Head of caudate nucleus (tissue), 42 donors: ENCODE measurements at regions not wholly inside any gene's neighbourhood (a gene's known extent, or its start where the extent isn't known, plus 50 kb on each side); places are given as distances from the start of the nearest gene placed in this dataset.

Experiments
- DNase-seq, 42 donors: peaks; one replicate each; pipeline versions ENCODE4 v3.0.0 to v3.0.0-alpha.2; 2020 to 2021; ENCODE audit warnings: mixed read lengths in 7 of 42
- intact Hi-C: fragments of 100-400 bp; cut with DNase I; formaldehyde crosslinking; loops from one replicate; pipeline ENCODE4 v1.15.0; 2022

- intact Hi-C loops: no loop called here
- peak in 1 of 42 donors; percentile 7 for DNase-seq
Observed at GRCh38 chr3:194007592-194008337, 128.2 kb upstream of the HES1 start.

DNA sequence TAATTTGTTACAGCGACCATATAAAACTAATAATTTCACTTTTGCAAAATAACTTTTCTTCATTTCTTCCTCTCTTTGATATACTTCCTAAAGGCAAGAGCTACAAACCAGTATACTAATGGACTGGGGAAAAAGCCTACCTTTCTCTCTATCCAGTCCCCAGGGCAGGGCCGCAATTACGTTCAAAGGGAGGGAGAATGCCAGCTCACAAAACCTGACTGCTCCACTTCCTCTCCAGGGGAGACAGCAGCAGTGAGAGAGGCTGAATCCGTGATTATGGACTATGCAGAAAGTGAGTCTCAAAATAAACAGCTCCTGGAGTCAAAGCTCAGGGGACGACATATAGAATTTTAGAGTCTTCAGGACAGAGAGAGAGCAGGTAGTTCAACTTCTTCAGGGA is 126.9 kb upstream of the HES1 start:
- no peak for DNase-seq
- intact Hi-C loops: no loop called here

- intact Hi-C loops: no loop called here
- no peak for DNase-seq
Observed at GRCh38 chr3:194009892-194010533, 125.9 kb upstream of the HES1 start.

GRCh38 chr3:194011807-194012206 is 124.1 kb upstream of the HES1 start:
- intact Hi-C loops: no loop called here
- no peak for DNase-seq

GRCh38 chr3:194013928-194014327 is 122.0 kb upstream of the HES1 start:
- intact Hi-C loops: no loop called here

DNA sequence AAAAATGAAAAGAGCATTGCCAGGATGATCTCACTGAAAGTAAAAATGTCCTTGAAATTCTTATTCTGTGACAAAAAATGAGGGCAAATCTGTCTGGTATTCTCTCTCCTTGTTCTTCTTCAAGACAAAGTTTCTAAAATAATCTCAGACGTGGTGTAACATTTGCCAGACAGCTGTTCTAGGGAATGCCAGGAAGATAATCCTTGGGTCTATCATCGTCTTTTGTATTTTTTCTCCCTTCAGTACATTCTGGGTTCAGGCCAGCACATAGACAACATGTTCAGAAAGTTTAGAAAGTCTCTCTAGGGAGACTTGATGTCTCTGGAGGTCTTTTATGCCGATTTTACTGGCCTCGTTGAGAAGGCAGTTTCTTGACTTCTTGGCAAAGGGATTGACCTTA is 121.2 kb upstream of the HES1 start:
- DNase-seq: no peak
- intact Hi-C loops: no loop called here

More at GRCh38 chr3:194013928-194014327, 122.0 kb upstream of the HES1 start:
- DNase-seq: no peak

GRCh38 chr3:194019398-194020165 is 116.4 kb upstream of the HES1 start:
- intact Hi-C loops: no loop called here
- DNase-seq: peak in 1 of 42 donors; percentile 43

GRCh38 chr3:194022052-194022451 is 113.9 kb upstream of the HES1 start:
- no peak for DNase-seq
- intact Hi-C loops: no loop called here

DNA sequence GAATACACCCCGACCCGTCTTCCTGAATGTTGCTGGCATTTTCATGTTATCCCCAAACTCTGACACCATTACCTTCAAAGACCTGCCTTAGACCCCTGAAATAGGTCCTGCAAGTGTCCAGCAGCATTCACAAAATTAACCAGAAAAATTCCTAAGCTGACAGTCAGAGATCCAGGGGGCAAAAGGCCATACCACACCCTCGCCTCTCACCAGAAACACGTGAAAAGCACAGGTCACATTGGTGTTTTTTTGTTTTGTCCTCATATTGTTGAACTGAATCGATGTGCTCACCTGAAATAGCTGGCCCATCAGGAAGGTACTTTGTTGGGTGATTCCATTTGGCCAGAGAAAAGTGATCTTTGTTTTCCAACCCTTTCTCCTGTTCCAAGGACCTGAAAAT is 113.1 kb upstream of the HES1 start:
- DNase-seq: no peak
- intact Hi-C loops: no loop called here

DNA sequence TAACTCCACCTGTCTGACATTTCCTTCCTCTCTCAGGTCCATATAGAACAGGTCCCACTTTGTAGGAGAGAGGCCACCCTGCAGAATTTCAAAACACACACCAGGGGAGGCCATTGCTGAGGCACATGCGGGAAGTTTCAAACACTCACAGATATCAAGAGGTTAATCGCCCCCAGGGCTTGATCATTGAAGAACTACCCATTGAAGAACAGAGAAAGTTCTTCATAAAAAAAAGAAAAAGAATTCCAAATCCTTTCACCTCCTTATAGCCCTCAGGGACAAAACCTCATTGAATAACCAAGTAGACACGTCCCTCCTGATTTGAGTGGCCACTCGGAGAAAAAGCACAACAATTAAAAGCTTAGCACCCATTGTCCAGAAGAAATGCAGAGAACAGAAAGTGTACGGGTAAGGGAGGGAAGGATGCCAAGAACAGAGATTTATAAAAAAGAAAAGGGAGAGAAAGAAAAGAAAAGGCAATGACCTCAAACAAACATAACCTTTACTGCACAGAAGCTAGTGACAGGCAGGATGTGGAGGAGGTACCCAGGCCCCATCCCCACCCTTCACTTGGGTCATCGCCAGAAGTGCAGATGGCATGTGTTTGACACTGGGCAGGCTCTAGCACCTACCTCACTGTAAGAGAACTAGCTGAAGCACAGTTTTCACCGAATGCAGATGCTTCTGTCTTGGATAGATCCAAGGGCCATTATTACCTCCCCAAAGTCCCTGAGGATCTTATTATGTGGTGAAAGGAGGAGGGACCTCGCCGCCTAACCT is 112.3 kb upstream of the HES1 start:
- DNase-seq: no peak
- intact Hi-C loops: no loop called here

- intact Hi-C loops: no loop called here
- DNase-seq: no peak
Observed at GRCh38 chr3:194025119-194025518, 110.8 kb upstream of the HES1 start.

DNA sequence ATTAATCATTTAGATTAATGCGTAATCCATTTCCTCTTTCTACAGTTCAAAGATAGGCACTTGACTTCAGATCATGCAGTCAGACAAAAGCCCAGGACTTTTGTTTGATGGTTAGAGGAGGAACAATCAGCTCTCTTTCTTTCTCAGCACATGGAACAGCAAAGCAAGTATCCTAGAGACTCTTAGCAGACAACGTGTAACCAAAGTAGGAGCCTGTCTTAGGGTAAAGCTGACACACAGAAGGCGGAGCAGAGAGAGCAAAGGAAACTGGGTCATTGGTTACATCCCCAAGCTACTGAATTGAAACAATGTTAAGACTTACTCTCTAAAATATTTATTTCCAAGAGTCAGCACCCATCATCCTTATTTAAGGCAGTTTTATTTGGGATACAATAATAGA is 110.0 kb upstream of the HES1 start:
- intact Hi-C loops: no loop called here
- DNase-seq: no peak

GRCh38 chr3:194028434-194029004 is 107.4 kb upstream of the HES1 start:
- intact Hi-C loops: no loop called here
- no peak for DNase-seq

DNA sequence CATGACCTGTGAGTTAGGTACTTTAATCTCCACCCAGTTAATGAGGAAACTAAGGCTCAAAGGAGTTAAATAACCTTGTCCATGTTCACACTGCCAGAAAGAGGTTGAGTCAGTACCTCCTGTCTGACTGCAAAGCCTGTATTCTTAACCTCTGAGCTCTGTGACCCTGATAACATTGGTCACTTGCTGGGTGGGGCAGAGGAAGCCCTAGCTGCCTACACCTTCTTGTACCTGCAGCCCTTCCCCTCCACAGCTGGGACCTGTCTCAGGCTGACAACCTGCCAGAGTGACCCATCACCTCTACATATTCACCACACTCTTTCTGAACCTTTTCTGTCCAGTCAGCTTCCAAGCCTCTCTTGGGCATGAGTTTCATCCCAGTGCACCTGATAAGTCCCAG is 106.1 kb upstream of the HES1 start:
- DNase-seq: no peak
- intact Hi-C loops: no loop called here

DNA sequence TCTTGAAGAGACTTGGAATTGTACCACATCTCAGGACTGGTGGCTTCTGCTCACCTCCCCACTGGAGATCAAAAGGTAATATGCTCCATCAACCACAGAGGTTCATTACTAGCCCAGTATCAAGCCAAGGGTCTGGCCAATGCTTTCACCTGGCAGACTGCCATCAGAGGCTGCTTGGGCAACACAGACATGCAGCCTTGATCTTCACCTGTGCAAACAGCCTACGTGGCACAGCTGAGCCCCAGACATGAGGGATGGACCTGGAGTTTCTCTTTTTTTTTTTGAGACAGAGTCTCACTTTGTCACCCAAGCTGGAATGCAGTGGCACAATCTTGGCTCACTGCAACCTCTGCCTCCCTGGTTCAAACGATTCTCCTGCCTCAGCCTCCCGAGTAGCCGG is 105.6 kb upstream of the HES1 start:
- intact Hi-C loops: no loop called here
- DNase-seq: no peak

- no peak for DNase-seq
- intact Hi-C loops: no loop called here
Observed at GRCh38 chr3:194031349-194031748, 104.6 kb upstream of the HES1 start.

- intact Hi-C loops: no loop called here
- DNase-seq: no peak
Observed at GRCh38 chr3:194031867-194032635, 103.9 kb upstream of the HES1 start.

DNA sequence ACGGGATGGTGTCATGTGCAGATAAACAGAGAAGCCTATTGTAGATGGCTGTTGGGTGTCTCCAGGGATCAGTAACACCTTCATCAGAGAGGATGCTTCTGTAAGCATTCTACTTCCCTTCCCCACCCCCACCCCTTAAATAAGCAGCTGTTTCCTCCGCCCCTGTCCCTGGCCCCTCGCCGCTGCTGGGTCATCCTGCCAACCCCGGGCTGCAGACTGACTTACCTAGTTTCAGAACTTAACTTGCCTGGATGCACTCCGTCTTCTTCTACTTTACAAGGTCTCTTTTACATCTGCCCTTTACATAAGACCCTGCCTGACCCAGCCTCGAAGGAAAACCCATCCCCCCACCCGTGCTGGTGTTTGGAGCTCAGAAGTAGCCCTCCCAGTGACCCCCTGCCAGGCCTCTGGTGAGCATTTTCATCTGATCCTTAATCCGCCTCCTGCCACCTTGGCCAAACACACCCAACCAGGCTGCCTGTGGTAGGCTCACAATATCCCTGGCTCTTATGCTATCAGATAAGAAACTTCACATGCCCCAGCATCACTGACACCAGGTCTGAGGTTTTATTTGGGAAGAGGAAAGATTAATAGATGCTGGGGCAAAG is 103.0 kb upstream of the HES1 start:
- DNase-seq: no peak
- intact Hi-C loops: no loop called here
